ENCODE measurements at regions not wholly inside any gene's neighbourhood (a gene's known extent, or its start where the extent isn't known, plus 50 kb on each side); places are given as distances from the start of the nearest gene placed in this dataset.

- no peaks in the 10 kb centered on the region for H3K27me3 ChIP-seq (ENCODE audit: control insufficient read depth in 4 of 4, insufficient read depth in 4 of 4, low read length in 3 of 4)
- no peak overlapping the region for H3K27ac ChIP-seq (ENCODE audit: low read depth in 1 of 2, low read length in 2 of 2)
- no peak overlapping the region for H3K4me3 ChIP-seq (ENCODE audit: low read depth in 1 of 3, low read length in 3 of 3)
- no peaks in the 10 kb centered on the region for H3K9me3 ChIP-seq (ENCODE audit: control insufficient read depth in 4 of 4, low read length in 3 of 4)
- DNase-seq (ENCODE audit: low spot score): no peak
- H3K4me1 ChIP-seq (ENCODE audit: control insufficient read depth in 4 of 4, insufficient read depth in 4 of 4, low read length in 3 of 4): peaks cover 0 to 2% (median 0%) of the 10 kb centered on the region in 4 donors
- H3K36me3 ChIP-seq (ENCODE audit: control insufficient read depth in 4 of 4, insufficient read depth in 3 of 4, low read depth in 1 of 4, low read length in 3 of 4): no peaks in the 10 kb centered on the region
- WGBS: 58% methylated on average over 3 of the region's 3 CpGs
- TF ChIP-seq GABPA (IDR thresholded peaks at IDR 0.05 in 1 of 2, conservative IDR thresholded peaks at IDR 0.05 in 1 of 2): no peak
- no peak for TF ChIP-seq EGR1 (IDR thresholded peaks at IDR 0.05; ENCODE audit: low read depth in 2 of 2)
- no peak for TF ChIP-seq HNF4G (IDR thresholded peaks at IDR 0.05)
- no peak for TF ChIP-seq RAD21 (IDR thresholded peaks at IDR 0.05)
- TF ChIP-seq, protein P1, sequence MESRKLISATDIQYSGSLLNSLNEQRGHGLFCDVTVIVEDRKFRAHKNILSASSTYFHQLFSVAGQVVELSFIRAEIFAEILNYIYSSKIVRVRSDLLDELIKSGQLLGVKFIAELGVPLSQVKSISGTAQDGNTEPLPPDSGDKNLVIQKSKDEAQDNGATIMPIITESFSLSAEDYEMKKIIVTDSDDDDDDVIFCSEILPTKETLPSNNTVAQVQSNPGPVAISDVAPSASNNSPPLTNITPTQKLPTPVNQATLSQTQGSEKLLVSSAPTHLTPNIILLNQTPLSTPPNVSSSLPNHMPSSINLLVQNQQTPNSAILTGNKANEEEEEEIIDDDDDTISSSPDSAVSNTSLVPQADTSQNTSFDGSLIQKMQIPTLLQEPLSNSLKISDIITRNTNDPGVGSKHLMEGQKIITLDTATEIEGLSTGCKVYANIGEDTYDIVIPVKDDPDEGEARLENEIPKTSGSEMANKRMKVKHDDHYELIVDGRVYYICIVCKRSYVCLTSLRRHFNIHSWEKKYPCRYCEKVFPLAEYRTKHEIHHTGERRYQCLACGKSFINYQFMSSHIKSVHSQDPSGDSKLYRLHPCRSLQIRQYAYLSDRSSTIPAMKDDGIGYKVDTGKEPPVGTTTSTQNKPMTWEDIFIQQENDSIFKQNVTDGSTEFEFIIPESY (IDR thresholded peaks at IDR 0.05): no peak
- TF ChIP-seq RXRA (IDR thresholded peaks at IDR 0.05): no peak
- no peak for TF ChIP-seq MAX (IDR thresholded peaks at IDR 0.05)
- TF ChIP-seq, protein P2, sequence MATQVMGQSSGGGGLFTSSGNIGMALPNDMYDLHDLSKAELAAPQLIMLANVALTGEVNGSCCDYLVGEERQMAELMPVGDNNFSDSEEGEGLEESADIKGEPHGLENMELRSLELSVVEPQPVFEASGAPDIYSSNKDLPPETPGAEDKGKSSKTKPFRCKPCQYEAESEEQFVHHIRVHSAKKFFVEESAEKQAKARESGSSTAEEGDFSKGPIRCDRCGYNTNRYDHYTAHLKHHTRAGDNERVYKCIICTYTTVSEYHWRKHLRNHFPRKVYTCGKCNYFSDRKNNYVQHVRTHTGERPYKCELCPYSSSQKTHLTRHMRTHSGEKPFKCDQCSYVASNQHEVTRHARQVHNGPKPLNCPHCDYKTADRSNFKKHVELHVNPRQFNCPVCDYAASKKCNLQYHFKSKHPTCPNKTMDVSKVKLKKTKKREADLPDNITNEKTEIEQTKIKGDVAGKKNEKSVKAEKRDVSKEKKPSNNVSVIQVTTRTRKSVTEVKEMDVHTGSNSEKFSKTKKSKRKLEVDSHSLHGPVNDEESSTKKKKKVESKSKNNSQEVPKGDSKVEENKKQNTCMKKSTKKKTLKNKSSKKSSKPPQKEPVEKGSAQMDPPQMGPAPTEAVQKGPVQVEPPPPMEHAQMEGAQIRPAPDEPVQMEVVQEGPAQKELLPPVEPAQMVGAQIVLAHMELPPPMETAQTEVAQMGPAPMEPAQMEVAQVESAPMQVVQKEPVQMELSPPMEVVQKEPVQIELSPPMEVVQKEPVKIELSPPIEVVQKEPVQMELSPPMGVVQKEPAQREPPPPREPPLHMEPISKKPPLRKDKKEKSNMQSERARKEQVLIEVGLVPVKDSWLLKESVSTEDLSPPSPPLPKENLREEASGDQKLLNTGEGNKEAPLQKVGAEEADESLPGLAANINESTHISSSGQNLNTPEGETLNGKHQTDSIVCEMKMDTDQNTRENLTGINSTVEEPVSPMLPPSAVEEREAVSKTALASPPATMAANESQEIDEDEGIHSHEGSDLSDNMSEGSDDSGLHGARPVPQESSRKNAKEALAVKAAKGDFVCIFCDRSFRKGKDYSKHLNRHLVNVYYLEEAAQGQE (IDR thresholded peaks at IDR 0.05): no peak
- TF ChIP-seq SP1 (IDR thresholded peaks at IDR 0.05): no peak
- TF ChIP-seq CTCF (IDR thresholded peaks at IDR 0.05; ENCODE audit: low read depth, low read length, missing input control): no peak
- TF ChIP-seq FOXA2 (IDR thresholded peaks at IDR 0.05): no peak
- TF ChIP-seq HNF4A (conservative IDR thresholded peaks at IDR 0.05): no peak
- no peak for TF ChIP-seq FOXA1 (IDR thresholded peaks at IDR 0.05)
- no peak for TF ChIP-seq YY1 (IDR thresholded peaks at IDR 0.05)
- no peak for TF ChIP-seq TAF1 (conservative IDR thresholded peaks at IDR 0.05)
- H3K9ac ChIP-seq (ENCODE audit: low read depth in 1 of 2, low read length in 2 of 2): no peak overlapping the region
Measured at GRCh38 chrX:139196890-139197289, 333.6 kb upstream of the F9 start.

- WGBS: 3% methylated on average over 50 of the region's 50 CpGs
- no peak for DNase-seq (ENCODE audit: low spot score)
- peak overlapping the region in 1 of 3 donors; percentile 63 for H3K4me3 ChIP-seq (ENCODE audit: low read depth in 1 of 3, low read length in 3 of 3)
- H3K9me3 ChIP-seq (ENCODE audit: control insufficient read depth in 4 of 4, low read length in 3 of 4): no peaks in the 10 kb centered on the region
- H3K4me1 ChIP-seq (ENCODE audit: control insufficient read depth in 4 of 4, insufficient read depth in 4 of 4, low read length in 3 of 4): peaks cover 0 to 2% (median 0%) of the 10 kb centered on the region in 4 donors
- H3K27ac ChIP-seq (ENCODE audit: low read depth in 1 of 2, low read length in 2 of 2): peak overlapping the region; percentile 36 to 79
- no peaks in the 10 kb centered on the region for H3K36me3 ChIP-seq (ENCODE audit: control insufficient read depth in 4 of 4, insufficient read depth in 3 of 4, low read depth in 1 of 4, low read length in 3 of 4)
- H3K27me3 ChIP-seq (ENCODE audit: control insufficient read depth in 4 of 4, insufficient read depth in 4 of 4, low read length in 3 of 4): no peaks in the 10 kb centered on the region
- H3K9ac ChIP-seq (ENCODE audit: low read depth in 1 of 2, low read length in 2 of 2): peak overlapping the region in 1 of 2 donors; percentile 53
- TF ChIP-seq TAF1 (conservative IDR thresholded peaks at IDR 0.05) (no peak), CTCF (IDR thresholded peaks at IDR 0.05; ENCODE audit: low read depth, low read length, missing input control) (no peak), HNF4G (IDR thresholded peaks at IDR 0.05) (no peak), JUND (IDR thresholded peaks at IDR 0.05) (peak in 1 of 2 donors; percentile 83), RXRA (IDR thresholded peaks at IDR 0.05) (no peak), SP1 (IDR thresholded peaks at IDR 0.05) (no peak), EGR1 (IDR thresholded peaks at IDR 0.05; ENCODE audit: low read depth in 2 of 2) (peak in 1 of 2 donors; percentile 59), GABPA (IDR thresholded peaks at IDR 0.05 in 1 of 2, conservative IDR thresholded peaks at IDR 0.05 in 1 of 2) (no peak)
- TF ChIP-seq, protein P2 (IDR thresholded peaks at IDR 0.05): no peak
- TF ChIP-seq, protein P3, sequence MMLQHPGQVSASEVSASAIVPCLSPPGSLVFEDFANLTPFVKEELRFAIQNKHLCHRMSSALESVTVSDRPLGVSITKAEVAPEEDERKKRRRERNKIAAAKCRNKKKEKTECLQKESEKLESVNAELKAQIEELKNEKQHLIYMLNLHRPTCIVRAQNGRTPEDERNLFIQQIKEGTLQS (IDR thresholded peaks at IDR 0.05): no peak
Measured at GRCh38 chrX:139194571-139195280, 335.8 kb upstream of the F9 start.
